CD4-positive, alpha-beta T cell treated with Interleukin-4 for 1 hour (primary cell): ENCODE measurements at regions not wholly inside any gene's neighbourhood (a gene's known extent, or its start where the extent isn't known, plus 50 kb on each side); places are given as distances from the start of the nearest gene placed in this dataset.

Source experiments
- DNase-seq, 2 donors: peaks; one replicate each; pipeline ENCODE4 v3.0.0-alpha.2; 2020 to 2022

- DNase-seq: no peak
Observed at GRCh38 chr5:144918371-144918770, 747.7 kb downstream of the KCTD16 start.

DNA sequence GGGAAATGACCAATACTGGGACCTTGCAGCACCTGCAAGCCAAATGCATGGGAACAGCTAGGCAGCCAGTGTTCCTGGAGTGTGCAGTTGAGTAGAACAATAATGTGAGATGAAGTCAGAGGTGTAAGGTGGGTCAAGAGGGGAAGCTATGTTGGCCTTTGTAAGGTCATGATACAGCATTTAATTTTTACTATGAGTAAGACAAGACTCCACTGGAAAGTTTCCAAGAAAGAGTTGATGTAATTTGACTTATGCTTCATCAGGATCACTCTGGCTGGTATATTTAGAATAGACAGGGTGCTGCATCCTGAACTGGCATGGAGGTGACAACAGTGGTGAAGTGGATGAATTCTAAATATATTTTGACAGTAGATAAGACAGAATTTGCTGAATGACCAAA, 744.8 kb downstream of the KCTD16 start:
- no peak for DNase-seq

GRCh38 chr5:144913661-144914060, 743.0 kb downstream of the KCTD16 start:
- DNase-seq: no peak

GRCh38 chr5:144896473-144896872, 725.8 kb downstream of the KCTD16 start:
- DNase-seq: no peak

DNA sequence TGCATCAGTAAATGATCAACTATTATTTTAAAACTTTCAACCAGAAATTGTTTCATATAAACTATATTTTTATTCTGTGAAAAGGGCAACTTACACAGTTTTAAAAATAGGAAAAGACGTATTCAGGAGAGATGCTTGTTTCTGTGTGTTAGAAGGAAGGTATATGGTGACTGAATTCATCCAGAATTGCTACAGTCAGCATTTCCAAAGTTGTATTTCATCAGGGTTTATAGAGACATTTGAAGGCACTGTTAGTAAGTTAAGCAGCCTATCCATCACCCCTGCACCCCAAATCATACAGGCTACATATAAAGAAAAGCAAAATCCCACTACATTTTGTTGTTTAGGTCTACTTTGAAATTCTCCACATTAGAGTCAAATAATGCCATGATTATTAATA, 716.0 kb downstream of the KCTD16 start:
- DNase-seq: no peak

- DNase-seq: no peak
Observed at GRCh38 chr5:144882739-144883283, 712.1 kb downstream of the KCTD16 start.

- DNase-seq: no peak
Observed at GRCh38 chr5:144880513-144880912, 709.8 kb downstream of the KCTD16 start.

DNA sequence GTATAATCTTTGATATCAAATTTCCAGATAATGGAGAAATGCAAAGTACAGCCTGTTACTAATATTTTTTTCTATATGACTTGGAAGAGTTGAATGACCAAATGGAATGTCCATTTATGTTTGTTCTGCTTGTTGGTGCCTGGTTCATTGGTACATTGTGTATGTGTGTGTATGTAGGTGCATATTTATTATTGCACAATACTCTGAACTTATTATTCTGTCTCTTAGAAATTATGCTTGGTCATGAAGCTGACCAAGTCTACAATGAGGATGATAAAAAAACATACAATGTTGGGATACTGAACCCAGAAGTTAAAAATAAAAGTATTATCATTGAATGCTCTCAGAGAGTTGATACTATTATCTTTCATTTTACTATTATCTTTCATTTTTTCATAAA, 706.3 kb downstream of the KCTD16 start:
- DNase-seq: no peak

GRCh38 chr5:144873076-144873475, 702.4 kb downstream of the KCTD16 start:
- DNase-seq: no peak

DNA sequence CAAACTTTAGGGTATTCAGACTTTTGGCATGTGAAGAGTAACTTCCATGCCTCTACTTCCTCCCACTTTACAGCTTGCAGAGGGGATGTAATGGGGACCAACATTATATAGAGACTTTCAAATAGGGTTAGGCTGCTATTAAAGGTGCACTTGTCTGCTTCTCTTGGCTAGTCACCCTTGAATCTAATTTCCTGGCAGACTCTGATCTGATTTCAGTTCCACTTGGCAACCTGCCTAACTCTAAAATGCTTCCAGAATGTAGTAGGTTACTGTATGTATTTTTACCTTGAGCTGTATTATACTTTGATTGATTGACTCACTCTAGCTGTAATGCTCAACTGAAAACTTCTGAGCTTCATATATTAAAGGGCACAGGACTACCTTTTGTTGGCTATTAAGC, 693.4 kb downstream of the KCTD16 start:
- DNase-seq: no peak

GRCh38 chr5:144857454-144857853, 686.8 kb downstream of the KCTD16 start:
- no peak for DNase-seq

DNA sequence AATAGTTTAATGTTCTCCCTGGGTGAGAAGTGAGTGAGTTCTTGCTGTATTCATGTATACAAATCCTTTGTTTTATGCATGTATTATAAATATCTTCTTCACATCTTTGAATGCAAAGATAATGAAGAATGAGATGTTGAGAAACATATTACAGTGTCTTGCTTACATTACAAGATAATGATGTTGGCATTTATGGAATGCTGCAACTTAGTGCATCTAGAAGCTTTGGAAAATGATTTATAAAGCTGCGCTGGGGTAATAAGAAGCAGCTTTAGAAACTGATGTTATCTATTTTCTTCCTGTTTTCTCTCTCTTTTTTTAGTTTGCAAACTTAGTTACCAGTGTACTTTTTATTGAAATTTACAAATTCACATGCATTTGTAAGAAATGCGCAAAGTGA, 673.4 kb downstream of the KCTD16 start:
- no peak for DNase-seq

- DNase-seq: no peak
Observed at GRCh38 chr5:144832416-144832815, 661.7 kb downstream of the KCTD16 start.

DNA sequence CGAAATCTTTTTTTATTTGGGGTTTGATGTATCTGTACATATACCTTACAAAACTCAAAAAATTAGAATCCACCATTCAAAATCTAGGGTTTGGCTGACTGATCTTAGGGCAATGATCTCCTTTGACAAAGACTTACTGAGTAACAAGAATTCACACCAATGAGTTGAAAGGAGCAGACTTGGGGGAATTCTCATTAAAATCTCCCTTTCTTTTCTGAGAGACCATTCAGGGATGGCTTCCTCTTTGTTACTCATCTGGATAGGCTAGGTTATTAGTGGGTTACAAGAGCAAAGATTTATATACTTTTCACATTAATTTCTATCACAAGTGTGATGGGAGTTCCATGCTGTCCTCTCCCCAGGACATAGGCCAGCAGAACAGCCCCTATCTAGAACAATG, 661.0 kb downstream of the KCTD16 start:
- no peak for DNase-seq

GRCh38 chr5:144822503-144822902, 651.8 kb downstream of the KCTD16 start:
- no peak for DNase-seq

GRCh38 chr5:144820278-144820677, 649.6 kb downstream of the KCTD16 start:
- no peak for DNase-seq

DNA sequence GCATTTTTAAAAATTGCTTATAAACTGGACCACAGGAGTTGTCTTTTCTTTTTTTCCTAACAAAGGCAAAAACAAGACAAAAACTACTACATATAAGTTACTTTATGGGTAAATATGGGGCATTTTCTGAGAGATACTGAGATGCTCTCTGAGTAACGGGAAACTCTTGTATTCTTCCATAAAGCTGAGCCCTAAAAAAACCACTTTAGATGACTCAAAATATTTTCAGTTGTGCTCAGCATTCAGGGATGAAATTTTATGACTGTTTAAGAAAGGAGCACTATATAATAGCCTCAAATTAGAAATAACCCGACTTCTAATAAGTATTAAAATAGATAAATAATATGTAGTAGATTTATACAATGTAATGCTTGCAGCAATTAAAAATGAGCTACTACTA, 644.5 kb downstream of the KCTD16 start:
- DNase-seq: no peak

- DNase-seq: no peak
Observed at GRCh38 chr5:144812763-144813162, 642.1 kb downstream of the KCTD16 start.

GRCh38 chr5:144800169-144800568, 629.5 kb downstream of the KCTD16 start:
- DNase-seq: no peak

DNA sequence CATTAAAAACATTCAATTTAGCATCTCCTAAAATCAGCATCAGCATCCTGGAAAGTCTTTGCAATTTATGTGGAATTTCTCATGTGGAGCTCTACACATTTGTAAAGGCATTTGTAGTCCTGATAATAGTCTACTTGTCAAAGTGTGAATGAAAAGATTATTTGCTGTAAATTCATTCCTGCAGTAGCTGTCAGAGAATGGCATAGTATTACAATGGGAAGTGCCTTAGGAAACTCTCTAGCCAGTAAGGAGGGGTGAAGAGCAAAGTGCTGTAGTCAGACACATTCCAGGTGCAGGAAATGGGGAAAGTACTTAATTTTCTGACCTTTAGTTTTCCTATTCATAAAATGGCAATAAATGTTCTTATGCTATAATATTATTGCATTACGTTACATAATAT, 627.9 kb downstream of the KCTD16 start:
- no peak for DNase-seq

- no peak for DNase-seq
Observed at GRCh38 chr5:144794922-144795321, 624.2 kb downstream of the KCTD16 start.

DNA sequence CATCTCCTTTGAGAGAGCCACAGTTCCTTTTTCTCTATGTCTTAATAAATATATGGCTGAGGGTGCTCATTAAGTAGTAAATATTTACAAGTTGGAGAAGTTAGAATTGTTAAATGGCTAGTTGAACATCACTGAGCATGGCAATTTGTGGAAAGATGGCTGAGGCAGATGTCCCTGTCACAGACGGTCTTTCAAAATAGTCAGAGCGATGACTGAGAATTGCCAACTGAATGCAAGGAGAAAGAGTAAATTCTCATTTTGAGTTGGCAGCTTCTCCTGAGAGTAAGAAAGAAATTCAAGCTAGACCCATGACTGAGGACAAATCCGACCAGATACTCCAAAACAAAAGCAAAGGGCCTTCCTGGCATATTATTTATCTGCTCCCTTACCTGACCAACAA, 617.9 kb downstream of the KCTD16 start:
- no peak for DNase-seq

- DNase-seq: no peak
Observed at GRCh38 chr5:144788046-144788445, 617.4 kb downstream of the KCTD16 start.

DNA sequence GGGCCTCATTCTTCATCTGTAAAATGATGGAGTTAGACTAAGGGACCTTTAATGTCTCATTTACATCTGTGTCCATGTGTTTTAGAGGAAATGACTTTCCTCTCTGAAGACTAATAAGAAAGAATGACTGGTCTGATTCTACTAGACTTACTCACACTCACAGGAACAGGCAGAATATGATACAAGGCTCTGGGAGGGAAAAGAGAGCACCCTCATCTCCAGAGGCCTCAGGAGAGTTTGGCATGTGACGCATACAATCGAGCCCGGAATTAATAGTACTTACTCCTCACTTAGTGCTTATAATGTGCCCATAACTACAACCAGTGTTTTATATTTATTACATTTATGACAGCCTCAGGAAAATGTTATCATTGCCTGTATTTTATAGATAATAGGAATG, 608.7 kb downstream of the KCTD16 start:
- no peak for DNase-seq

- DNase-seq: no peak
Observed at GRCh38 chr5:144778561-144778960, 607.9 kb downstream of the KCTD16 start.

DNA sequence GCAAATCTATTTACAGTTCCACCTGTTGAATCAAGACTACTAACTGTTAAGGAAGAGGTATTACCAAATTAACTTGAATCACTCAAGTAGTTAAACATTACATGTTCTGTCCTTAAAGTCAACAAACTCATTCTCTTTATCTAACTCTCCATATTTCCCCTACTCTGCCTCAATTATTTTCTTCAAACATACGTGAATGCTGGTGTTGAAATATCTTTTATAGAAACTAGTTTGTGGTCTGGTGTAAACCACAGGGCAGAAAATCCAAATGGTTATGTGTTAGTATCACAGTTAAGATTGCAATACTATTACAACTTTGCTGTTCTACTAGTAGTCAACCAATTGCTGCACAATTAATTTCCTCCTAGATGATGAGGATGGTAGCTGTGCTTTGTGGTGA, 603.5 kb downstream of the KCTD16 start:
- DNase-seq: no peak
